ENCODE measurements at regions not wholly inside any gene's neighbourhood (a gene's known extent, or its start where the extent isn't known, plus 50 kb on each side); places are given as distances from the start of the nearest gene placed in this dataset.

DNA sequence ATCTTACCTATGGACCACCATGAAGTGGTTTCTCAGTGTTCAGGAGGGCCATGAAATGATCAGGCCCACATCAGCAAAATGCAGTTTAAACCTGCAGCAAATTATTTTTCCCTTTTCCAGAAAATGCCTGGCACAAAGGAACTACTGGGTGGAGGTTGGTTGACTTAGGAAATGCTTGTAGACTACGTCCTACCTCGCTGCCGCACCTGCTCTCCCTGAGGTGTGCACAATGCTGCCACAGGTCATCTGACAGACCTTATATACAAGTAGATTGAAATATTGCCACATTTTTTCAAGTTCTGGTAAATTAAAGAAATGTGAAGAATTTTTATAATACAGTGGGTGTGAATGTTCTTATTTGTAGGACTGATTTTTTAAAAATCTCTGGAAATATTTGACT lies 166.7 kb upstream of the PDE4B start:
- no peak for TF ChIP-seq POLR2AphosphoS5 (IDR thresholded peaks at IDR 0.05)
- TF ChIP-seq, protein P1, sequence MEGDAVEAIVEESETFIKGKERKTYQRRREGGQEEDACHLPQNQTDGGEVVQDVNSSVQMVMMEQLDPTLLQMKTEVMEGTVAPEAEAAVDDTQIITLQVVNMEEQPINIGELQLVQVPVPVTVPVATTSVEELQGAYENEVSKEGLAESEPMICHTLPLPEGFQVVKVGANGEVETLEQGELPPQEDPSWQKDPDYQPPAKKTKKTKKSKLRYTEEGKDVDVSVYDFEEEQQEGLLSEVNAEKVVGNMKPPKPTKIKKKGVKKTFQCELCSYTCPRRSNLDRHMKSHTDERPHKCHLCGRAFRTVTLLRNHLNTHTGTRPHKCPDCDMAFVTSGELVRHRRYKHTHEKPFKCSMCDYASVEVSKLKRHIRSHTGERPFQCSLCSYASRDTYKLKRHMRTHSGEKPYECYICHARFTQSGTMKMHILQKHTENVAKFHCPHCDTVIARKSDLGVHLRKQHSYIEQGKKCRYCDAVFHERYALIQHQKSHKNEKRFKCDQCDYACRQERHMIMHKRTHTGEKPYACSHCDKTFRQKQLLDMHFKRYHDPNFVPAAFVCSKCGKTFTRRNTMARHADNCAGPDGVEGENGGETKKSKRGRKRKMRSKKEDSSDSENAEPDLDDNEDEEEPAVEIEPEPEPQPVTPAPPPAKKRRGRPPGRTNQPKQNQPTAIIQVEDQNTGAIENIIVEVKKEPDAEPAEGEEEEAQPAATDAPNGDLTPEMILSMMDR (IDR thresholded peaks at IDR 0.05), result no peak
- TF ChIP-seq POLR2A (IDR thresholded peaks at IDR 0.05), result no peak

Measured in sigmoid colon (tissue), 4 donors.